ENCODE measurements at regions not wholly inside any gene's neighbourhood (a gene's known extent, or its start where the extent isn't known, plus 50 kb on each side); places are given as distances from the start of the nearest gene placed in this dataset.

DNA sequence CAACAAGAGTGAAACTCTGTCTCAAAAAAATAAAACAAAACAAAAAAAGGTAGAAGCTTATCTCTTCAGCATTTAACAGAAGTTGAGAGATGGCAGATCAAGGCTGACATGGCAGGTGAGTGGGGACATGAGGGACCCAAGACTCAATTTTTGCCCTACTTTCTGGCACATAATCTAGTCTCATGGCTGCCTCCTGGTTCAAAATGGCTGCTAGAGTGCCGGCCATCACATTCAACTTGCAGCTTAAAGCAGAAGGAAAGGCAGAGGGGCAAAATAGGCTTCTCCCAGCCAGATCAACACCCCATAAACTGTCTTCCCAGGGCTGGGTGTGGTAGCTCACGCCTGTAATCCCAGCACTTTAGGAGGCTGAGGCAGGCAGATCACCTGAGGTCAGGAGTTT is 784.9 kb downstream of the MED13L start:
- H3K4me2 ChIP-seq, result no peak overlapping the region
- no peak for TF ChIP-seq Cebpa-rat (IDR thresholded peaks at IDR 0.05)
- H3K9ac ChIP-seq, result no peak overlapping the region
- no peaks in the 10 kb centered on the region for H3K27me3 ChIP-seq
- no peaks in the 10 kb centered on the region for H3K36me3 ChIP-seq
- no peak overlapping the region for H3K4me3 ChIP-seq
- no peaks in the 10 kb centered on the region for H3K9me3 ChIP-seq
- H3K27ac ChIP-seq, result no peak overlapping the region
- H3K4me1 ChIP-seq, result peaks cover 13% of the 10 kb centered on the region
- H4K20me1 ChIP-seq, result no peaks in the 10 kb centered on the region

DNA sequence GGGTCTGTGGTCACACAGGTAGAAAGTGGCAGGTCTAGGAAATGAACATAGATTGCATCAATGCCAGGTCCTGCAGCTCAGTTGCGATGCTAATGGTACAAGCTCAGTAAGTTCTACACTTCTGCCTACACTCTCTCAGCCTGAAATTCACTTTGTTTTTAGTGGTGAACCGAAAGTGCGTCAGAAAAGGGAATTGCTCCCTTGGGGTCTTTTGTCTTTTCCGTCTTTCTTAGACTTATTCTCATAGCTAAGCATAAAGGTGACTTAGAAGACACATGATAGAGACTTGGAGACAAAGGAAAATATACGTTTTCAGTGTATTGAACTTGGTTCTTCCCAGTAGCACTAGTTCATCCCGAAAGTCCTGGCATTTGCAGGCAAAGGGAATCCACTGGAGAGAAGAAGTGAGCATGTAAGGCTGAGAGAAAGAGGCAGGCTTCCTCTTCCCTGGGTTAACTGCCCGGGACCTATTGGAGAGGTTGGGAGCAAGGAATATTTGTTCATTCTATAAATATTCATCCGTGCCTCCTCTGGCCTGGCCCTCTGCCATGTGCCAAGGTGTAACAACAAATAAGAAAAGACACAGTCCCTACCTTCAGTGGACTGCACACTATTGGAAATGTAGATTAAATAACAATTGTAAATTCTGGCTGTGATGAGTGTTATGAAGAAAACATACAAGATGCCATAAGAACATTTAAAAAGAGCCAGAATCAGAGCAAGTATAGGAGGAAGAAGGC is 785.8 kb downstream of the MED13L start:
- Histone ChIP-seq H3K4me1 (peaks cover 13% of the 10 kb centered on the region), H3K36me3 (no peaks in the 10 kb centered on the region), H3K27me3 (no peaks in the 10 kb centered on the region), H3K9me3 (no peaks in the 10 kb centered on the region), H4K20me1 (no peaks in the 10 kb centered on the region), H3K4me3 (no peak overlapping the region), H3K27ac (no peak overlapping the region), H3K9ac (no peak overlapping the region), H3K4me2 (0 out of 2 replicates have a peak overlapping the region, but pooled peaks have one; percentile 13)
- TF ChIP-seq Cebpa-rat (IDR thresholded peaks at IDR 0.05), result no peak

DNA sequence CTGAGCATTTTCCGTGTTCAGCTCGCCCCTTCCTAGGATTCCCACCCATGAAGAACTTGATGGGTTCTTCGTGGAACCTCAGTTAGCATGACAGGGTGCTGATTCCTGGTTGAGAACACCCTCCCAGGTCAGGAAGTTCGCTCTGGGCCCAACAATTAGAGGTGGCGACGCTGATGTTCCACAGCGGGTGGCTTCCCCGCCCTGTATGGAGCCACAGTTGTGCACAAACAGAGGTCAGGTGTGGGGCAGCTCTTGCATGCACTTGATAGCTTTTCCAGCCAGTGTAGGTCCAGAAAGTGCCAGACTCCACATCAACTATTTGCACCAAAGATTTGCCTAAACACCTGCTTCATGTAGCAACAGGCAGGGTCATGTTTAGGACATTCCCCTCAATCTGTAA is 788.2 kb downstream of the MED13L start:
- Histone ChIP-seq H3K9me3 (peaks cover 2% of the 10 kb centered on the region; the same call in 1 of the 2 replicates), H3K4me1 (peaks cover 13% of the 10 kb centered on the region), H3K4me3 (no peak overlapping the region), H3K27me3 (no peaks in the 10 kb centered on the region), H4K20me1 (no peaks in the 10 kb centered on the region), H3K36me3 (no peaks in the 10 kb centered on the region), H3K4me2 (no peak overlapping the region), H3K9ac (no peak overlapping the region), H3K27ac (no peak overlapping the region)
- no peak for TF ChIP-seq Cebpa-rat (IDR thresholded peaks at IDR 0.05)

DNA sequence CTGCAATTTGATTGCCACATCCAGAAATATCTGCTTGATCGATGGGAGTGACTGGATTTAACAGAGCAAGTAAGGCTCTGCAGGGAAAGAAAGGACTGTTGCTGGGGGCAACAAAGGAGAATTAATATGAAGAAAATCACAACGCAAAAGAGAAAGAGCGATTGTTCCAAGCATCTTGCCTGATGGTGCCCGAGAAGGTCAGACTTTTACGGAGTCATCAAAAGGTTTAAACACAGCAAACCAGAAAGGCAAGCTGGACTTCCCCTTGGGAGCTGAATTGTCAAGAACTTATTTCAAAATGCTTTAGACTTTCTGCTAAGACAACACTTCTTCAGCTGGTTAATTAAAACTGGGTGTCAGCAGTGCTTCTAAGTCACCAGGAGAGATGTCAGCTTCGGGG is 791.5 kb downstream of the MED13L start:
- Histone ChIP-seq H4K20me1 (no peaks in the 10 kb centered on the region), H3K4me2 (no peak overlapping the region), H3K27me3 (no peaks in the 10 kb centered on the region), H3K4me1 (peaks cover 3% of the 10 kb centered on the region; the same call in 1 of the 2 replicates), H3K4me3 (no peak overlapping the region), H3K9me3 (peaks cover 7% of the 10 kb centered on the region; the same call in 1 of the 2 replicates), H3K9ac (no peak overlapping the region), H3K36me3 (no peaks in the 10 kb centered on the region), H3K27ac (no peak overlapping the region)
- TF ChIP-seq Cebpa-rat (IDR thresholded peaks at IDR 0.05), result no peak

DNA sequence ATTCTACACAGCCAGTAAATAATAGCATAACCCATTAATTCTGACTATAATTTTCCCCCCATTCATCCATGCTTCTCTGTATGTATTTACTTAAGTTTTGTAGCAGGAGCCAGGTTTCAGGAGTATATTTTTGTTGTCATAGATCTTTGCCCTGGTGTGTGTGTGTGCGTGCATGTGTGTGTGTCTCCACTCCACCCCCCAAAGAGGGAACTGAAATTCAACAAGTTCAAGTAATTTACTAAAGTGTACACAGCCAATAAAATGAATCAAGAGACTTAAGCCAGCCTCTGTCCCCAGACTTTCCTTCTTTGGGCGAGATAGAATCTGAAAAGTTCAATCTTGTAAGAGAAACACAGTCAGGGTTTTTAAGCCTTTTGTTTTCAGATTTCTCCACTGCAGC is 792.0 kb downstream of the MED13L start:
- no peak overlapping the region for H3K4me2 ChIP-seq
- TF ChIP-seq Cebpa-rat (IDR thresholded peaks at IDR 0.05), result no peak
- no peaks in the 10 kb centered on the region for H3K36me3 ChIP-seq
- no peaks in the 10 kb centered on the region for H4K20me1 ChIP-seq
- H3K9me3 ChIP-seq, result peaks cover 7% of the 10 kb centered on the region; the same call in 1 of the 2 replicates
- H3K4me3 ChIP-seq, result no peak overlapping the region
- H3K4me1 ChIP-seq, result no peaks in the 10 kb centered on the region
- H3K9ac ChIP-seq, result no peak overlapping the region
- no peak overlapping the region for H3K27ac ChIP-seq
- H3K27me3 ChIP-seq, result no peaks in the 10 kb centered on the region

DNA sequence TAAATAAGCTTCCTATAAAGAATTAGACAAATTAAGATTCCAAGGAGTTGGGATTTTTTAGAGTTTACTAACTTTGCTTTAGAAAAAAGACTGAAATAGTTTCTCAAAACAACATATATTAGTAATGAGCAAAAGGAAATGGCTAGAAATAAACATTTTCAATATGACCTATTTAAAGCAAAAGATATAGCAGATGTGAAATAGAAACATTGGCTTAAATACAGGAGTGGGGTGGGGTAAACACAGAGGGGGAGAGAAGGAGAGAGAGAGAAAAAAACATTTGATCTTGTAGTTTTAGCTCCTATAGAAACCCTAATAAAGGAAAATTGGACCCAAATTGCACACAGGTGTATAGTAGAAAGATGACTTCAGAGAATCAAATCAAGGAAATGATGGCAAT is 794.5 kb downstream of the MED13L start:
- H3K27me3 ChIP-seq, result no peaks in the 10 kb centered on the region
- no peak for TF ChIP-seq Cebpa-rat (IDR thresholded peaks at IDR 0.05)
- H3K4me1 ChIP-seq, result no peaks in the 10 kb centered on the region

DNA sequence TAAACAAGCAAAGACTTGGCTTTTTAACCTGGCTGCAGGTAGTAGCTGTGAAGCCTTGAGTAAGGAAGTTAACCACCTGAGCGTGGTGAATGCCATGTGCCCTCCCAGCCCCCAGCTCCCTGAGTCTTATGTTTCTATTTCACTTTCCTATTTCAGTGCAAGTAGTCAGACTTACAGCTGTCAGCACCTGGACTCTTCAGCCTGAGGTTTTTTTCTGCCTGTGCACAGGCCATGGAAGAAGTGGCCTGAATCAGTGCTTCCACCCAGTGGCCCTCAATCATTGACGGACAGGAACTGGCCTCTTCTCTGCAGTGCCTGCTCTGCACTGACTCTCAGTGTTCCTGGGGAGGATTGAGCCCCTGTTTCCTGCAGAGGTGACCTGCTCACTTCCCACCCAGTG is 796.4 kb downstream of the MED13L start:
- no peak overlapping the region for H3K4me2 ChIP-seq
- H3K27me3 ChIP-seq, result no peaks in the 10 kb centered on the region
- no peaks in the 10 kb centered on the region for H3K4me1 ChIP-seq
- H3K36me3 ChIP-seq, result no peaks in the 10 kb centered on the region
- H3K9ac ChIP-seq, result no peak overlapping the region
- H3K27ac ChIP-seq, result no peak overlapping the region
- no peaks in the 10 kb centered on the region for H4K20me1 ChIP-seq
- no peak overlapping the region for H3K4me3 ChIP-seq
- peaks cover 7% of the 10 kb centered on the region; the same call in 1 of the 2 replicates for H3K9me3 ChIP-seq
- no peak for TF ChIP-seq Cebpa-rat (IDR thresholded peaks at IDR 0.05)

More for the DNA sequence above, 794.5 kb downstream of the MED13L start:
- Histone ChIP-seq H3K9ac (no peak overlapping the region), H4K20me1 (no peaks in the 10 kb centered on the region), H3K4me3 (no peak overlapping the region), H3K36me3 (no peaks in the 10 kb centered on the region), H3K27ac (no peak overlapping the region), H3K9me3 (peaks cover 7% of the 10 kb centered on the region; the same call in 1 of the 2 replicates), H3K4me2 (no peak overlapping the region)

DNA sequence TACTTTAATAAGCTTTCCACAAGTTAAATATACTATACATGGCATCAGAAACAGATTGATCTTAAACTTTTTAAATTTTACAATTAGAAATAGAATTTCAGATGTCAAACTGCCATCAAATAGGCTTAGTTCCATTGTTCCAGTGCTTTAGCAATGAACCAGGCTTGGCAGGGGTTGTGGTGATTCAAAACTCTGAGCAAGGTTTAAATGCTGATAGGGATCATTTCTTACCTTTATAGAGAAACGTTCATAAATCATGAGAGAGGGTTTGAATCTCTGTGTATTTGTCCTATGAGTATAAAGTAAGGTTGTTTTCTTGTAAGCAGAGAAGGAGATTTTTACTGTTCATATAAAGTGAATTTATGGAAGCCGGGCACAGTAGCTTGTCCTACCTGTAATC is 794.5 kb upstream of the TBX3 start:
- no peak overlapping the region for H3K4me2 ChIP-seq
- H3K9me3 ChIP-seq, result no peaks in the 10 kb centered on the region
- TF ChIP-seq Cebpa-rat (IDR thresholded peaks at IDR 0.05), result no peak
- no peaks in the 10 kb centered on the region for H3K36me3 ChIP-seq
- no peak overlapping the region for H3K9ac ChIP-seq
- H3K4me1 ChIP-seq, result no peaks in the 10 kb centered on the region
- H3K27me3 ChIP-seq, result no peaks in the 10 kb centered on the region
- no peak overlapping the region for H3K4me3 ChIP-seq
- no peak overlapping the region for H3K27ac ChIP-seq
- no peaks in the 10 kb centered on the region for H4K20me1 ChIP-seq

DNA sequence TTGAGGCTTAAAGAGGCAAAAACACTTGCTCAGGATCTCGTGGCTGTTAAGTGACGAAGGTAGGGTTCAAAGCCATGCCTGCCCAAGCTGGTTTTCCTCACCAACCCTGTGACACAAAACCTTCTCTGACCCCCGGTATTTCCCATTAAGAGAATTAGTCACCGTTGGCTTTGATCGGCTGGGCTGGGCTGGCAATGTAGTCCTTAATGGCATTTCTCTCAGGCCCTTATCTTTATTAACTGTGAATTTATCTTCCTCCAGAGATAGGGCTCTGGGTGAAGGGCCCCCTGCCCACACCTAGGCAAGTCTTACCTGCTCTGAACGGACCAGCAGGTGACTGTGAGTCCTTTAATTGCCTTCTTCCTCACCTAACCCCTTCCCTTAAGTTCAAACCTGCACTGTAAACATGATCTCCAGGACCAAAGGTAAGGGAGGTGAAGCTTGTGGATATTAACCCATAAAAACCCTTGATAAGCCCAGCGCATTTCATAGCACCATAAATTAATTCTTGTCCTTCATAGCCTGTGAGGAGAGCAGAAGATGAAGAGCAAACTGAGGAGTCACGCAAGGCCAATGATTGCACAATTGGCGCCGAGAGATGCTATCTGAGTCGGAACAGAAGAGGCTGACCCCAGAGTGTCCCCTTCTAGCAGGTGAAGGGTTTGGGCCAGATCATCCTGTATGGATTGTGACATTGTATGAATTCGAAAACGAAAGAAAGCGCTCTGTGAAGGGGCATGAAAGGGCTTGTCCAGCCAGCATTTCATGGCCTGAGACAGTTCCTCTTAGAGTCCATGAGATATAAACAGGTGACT is 790.8 kb upstream of the TBX3 start:
- Histone ChIP-seq H3K27ac (no peak overlapping the region), H3K4me2 (no peak overlapping the region), H3K9me3 (no peaks in the 10 kb centered on the region), H3K4me3 (no peak overlapping the region), H3K27me3 (no peaks in the 10 kb centered on the region), H4K20me1 (no peaks in the 10 kb centered on the region), H3K36me3 (no peaks in the 10 kb centered on the region), H3K4me1 (no peaks in the 10 kb centered on the region), H3K9ac (no peak overlapping the region)
- no peak for TF ChIP-seq Cebpa-rat (IDR thresholded peaks at IDR 0.05)

Measured in BLaER1 (cell line).